ENCODE measurements at regions not wholly inside any gene's neighbourhood (a gene's known extent, or its start where the extent isn't known, plus 50 kb on each side); places are given as distances from the start of the nearest gene placed in this dataset.

DNA sequence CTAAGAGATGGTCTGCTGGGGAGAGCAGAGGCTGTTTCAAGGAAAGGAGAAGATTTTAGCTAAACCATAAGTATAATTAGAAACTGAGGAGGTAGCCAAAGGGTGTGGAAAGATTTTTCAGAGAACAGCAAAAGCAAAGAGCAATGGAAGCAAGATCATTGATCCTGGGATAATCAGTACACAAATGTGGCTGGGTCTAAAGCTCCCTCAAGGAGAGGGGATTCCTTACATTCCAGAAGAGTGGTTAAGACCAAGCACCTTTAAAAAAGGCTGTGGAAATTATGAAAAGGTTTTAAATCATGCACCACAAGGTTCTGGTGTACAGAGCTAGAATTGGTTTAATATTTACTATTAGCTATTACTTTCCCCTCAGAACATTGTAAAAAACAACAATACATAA is 246.0 kb upstream of the UBE2E3 start:
- no peak for DNase-seq

DNA sequence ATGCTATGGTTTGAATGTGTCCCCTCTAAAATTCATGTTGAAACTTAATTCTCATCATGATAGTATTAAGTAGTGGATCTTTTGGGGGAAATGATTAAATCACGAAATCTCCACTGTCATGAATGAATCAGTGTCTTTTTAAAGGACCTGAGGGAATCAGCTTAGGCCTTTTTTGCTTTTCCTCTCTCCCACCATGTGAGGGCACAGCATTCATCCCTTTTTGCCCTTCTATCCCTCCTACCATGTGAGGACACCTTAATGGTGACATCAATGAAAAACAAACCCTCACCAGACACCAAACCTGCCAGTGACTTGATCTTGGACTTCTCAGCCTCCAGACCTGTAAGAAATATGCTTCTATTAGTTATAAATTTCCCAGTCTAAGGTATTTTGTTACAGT is 247.1 kb upstream of the UBE2E3 start:
- no peak for DNase-seq

DNA sequence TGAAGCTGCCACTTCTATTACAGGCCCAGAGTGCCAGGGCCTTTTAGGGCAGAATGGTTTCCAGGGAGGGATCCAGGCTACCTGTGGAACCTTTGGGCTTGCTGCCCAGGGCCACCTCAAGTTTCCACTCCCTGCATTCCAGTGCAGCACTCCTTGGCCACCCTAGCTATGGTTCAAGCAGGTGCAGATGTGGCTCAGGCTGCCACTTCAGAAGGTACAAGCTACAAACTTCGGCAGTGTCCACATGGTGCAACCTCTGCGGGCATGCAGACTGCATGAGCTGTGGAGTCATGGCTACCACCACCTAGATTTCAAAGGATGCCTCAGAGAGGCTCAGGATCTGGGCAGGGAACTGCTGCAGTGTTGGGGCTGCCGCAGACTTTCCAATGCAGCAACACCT is 248.1 kb upstream of the UBE2E3 start:
- no peak for DNase-seq

DNA sequence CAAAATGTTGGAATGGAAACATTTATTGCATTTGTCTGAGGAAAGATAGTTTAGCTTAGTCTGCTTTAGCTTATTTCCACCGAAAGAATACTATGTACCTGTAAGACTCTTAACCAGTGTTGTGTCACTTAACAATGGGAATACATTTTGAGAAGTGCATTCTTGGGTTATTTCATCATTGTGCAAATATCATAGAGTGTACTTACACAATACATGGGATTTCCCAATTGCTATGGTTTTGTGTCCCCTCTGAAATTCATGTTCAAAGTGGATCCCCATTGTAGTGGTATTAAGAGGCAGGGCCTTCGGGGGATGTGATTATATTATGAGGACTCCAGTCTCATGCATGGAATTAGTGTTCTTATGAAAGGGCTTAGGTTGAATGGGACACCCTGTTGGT is 249.4 kb upstream of the UBE2E3 start:
- DNase-seq: peak; percentile 28

DNA sequence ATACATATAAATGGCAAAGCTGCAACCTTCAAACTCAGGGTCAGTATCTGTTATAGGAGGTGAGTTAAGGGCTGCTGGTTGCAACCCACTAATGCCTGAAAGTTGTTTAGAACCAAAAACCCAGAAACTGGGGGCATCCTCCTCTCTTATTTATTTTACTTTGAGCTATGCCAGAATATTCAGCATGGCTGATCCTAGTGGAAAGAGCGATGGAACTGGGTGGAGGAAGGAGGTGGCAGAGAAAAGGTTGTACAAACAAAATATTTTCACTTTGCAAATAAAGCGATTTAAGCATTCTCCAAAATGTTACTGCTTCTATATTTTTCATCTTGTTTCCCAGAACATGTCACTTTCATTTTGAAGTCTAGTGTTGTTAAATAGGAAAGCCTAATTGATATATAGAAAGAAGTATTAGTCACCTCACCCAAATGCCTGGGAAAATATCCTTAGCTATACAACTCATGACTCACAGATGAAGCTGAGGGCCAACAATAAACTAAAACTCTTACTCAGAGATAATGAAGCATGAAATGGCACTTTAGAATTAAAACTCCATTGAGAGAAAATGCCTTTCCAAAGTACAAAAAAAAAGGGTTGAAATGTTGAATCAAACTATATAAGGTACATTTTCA is 251.4 kb upstream of the UBE2E3 start:
- peak; percentile 94 for DNase-seq

DNA sequence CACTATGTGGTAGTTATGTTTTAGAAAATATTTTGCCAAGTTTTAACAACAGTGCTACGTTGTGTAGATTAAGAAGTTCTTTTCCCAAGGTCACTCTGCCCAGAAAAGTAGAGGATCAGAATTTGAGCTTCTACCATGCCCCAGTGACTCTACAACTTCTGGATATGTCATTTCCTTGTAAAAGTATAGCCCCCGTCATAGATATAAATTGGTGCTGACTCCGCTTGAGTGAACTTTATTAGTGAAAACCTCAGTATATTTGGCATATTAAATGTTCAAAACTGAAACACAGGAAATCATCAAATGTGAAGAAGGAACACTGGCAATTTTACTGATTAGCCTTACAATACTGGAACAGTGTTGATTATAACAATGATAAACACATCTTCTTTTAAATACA is 256.7 kb upstream of the UBE2E3 start:
- no peak for DNase-seq

DNA sequence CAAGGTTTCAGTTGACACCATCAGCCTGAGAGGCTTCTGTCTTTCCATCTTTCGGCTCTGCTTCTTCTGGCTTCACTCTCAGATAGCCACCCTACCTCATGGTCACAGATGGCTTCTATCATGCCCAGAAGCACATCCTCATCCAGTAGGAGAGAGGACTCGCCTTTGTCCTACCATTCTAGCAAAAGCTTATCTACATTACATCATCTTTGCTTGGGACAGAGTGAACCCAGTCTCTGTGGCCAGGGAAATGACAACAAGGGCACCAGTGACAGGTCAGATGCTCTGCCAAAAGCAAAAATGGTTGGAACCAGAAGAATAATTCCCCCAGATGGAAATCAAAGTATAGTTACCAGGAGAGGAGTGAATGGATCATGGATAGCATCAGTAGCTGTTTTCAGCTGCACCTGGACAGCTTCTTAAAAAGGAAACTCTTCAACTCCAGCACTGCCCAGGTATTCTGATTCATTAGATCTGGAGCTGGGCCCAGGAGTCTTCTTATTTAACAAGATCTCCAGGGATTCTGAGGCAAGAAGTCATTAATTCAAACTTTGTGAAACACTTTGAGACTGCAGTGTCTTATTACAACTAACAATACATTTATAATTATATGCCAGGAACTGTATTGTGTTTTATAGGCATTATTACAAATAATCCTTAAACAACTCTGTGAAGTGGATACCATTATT is 257.7 kb upstream of the UBE2E3 start:
- DNase-seq: peak; percentile 79

DNA sequence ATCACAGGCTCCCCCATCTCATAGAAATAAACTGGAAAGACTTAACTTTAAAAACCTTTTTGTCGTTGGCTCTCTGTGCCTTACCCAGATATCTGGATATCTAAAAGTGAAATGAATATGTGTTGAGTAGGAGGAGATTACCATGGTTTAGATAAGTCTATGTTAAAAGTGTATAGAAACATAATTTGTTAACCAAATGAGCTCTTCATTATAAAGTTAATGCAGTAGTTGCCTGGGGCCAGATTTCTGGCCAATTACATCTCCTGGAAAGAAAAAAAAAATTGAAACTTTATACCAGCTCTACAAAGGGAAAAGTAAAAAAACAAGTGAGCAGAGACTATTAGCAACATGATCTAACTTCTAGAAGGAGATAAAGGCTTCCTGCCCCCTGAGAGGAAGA is 259.6 kb upstream of the UBE2E3 start:
- DNase-seq: no peak

DNA sequence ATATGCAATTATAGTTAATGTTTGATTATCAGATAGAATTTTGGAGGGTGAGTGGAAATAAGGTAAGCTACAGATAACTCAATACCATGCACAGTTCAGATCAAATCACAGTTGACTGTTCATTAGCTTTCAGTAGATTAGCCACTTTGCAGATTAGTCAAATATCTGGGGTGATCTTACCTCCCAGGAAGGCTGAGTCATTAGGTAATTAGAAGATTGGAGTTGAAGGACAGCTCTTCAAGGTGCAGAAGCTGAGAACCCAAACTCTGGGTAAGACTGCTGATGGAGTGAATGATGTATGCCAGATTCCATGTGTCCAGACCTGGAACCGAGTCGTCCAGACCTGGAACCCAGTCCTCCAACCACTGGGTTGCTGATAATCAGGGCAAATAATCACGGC is 262.8 kb upstream of the UBE2E3 start:
- DNase-seq: no peak

DNA sequence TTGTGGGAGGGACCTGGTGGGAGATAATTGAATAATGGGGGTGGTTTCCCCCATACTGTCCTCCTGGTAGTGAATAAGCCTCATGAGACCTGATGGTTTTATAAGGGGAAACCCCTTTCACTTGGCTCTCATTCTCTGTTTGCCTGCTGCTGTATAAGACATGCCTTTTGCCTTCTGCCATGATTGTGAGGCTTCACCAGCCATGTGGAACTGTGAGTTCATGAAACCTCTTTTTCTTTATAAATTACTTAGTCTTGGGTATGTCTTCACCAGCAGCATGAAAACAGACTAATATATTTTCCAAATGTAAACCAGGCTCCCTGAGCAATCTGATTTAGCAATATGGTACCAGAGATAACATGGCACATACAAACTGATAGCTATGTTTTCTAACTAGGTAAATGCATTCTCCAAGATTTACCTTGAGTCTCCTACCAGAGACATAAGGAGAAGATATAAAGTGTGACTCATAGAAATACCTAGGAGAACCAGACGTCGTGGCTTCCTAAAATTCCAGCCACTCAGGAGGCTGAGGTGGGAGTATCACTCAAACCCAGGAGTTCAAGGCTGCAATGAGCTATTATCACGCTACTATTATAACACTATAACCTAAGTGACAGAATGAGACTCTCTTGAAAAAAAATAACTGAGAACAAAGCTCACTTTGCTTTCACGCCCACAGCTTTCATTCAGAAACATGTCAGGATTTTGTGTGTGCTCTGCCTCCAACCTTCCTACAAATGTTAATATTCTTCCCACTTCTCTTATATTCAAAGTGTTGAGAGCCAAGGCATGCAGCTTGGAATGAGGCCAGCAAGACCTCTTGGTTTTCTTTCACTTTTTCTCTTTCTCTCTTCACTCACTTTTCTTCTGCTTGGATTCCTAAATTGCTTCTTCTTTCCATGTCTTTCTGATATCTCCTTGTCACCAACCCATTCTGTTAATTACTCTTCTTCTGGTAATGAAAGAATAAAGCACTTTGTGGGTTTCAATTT is 263.9 kb upstream of the UBE2E3 start:
- DNase-seq: no peak

DNA sequence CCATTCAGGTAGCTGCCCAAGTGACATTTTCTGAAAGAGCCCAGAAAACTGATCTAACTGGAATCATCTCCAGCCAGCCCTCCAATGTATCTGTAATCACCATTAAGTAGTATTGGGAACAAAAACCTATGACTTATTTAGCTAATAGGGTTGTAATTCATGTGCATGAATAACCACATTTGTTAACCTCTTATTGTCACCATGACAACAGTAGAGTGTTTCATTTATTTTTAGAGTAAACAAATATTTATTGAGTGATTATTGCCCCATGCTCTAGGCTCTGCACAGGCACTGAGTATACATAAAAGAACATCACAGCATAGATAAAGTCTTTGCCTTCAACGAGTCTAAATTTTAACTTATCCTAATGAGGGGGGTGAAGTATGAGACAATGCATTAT is 265.4 kb upstream of the UBE2E3 start:
- DNase-seq: no peak

DNA sequence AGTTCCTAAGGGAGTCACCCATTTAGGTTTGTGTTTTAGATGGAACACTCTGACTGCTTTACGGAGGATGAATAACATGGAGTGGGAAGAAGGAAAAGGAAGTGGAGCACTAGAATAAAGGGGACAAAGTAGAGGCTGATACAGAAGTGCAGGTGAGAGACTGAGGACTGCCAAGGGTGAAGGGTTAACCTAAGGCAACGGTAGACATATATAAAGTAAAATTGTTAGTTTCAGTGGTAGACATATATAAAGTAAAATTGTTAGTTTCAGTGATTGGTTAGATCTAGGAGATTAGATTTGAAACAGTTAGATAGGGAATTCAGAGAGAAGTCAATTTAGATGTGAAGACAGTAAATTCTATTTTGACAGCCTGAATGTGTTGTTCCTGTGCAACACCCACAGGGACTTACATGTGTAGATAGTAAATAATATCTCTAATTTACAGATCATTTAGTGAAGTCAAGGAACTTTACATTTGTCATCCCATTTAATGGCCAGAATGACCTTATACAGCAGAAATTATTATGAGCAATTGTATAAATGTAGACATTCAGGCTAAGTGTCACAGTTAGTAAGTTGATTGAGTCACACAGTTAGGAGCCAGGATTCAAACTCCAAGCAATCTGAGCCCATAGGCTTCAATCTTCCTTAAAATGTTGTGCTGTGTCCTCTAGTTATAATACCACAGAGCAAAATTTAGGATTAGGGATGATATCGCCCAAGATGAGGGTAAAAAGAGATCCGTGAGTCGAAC is 270.8 kb upstream of the UBE2E3 start:
- DNase-seq: no peak

DNA sequence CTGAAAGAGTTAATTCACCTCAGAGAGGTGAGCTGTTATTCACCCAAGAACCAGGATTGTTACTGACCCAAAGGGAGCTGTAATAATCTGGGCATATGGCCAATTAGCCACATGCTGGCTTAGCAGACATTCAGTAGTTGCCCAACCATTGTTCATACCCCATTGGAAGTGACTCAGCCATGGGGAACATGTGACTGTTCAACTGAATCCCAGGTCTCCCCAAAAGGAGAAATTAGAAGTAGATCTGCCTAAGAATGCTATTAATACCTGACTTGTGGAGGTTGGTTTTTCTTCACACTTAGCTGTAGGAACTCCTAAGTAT is 272.6 kb upstream of the UBE2E3 start:
- peak; percentile 85 for DNase-seq

DNA sequence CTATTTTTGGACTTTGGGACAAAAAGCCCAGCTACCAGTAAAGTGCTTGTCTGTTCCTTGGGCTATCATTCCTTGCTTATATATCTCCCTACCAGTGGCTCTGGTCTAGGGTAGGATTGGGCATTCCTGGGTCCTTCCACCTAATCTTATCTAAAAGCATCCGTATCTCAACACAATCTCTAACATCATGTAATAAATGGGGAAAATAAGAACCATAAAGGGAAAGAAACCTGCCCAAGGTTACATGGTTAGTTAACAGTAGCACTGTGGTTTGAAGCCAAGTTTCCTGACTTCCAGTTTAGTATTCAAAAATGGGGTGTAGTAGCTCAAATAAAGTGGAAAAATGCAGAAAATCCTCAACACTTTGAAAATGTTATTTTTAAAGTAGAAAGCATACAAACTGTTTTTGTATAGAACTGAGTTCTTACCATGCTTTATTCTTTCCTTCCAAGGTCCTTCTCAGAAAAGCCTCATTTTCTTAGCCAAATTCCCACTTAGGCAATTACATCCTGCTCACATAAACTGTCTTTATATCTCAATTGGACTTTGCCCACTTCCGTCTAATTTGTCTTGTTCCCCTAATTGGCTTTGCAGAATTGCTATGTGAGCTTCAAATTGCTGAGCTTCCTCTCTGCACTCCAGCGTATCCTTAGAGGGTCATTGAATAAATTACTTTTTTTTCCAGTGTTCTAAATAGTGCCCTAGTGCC is 273.1 kb upstream of the UBE2E3 start:
- no peak for DNase-seq

DNA sequence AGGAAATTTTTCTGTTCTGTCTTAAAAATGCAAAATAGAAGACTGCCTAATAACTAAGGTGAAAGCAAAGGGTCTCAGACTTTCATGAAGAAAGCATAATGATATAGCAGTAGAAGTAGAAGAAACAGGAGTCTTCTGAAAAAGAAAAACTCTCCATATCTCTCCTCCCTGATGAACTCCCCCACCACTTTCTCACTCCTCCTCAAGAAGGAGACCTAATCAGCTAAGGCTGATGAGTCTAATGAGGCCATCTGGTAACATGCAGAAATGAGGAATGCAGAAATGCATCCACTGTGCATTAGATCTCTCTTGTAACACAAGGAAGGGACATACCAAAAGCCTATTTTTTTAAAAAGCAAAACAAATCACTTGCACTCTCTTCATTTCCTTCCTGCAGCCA is 273.7 kb upstream of the UBE2E3 start:
- DNase-seq: peak; percentile 25

DNA sequence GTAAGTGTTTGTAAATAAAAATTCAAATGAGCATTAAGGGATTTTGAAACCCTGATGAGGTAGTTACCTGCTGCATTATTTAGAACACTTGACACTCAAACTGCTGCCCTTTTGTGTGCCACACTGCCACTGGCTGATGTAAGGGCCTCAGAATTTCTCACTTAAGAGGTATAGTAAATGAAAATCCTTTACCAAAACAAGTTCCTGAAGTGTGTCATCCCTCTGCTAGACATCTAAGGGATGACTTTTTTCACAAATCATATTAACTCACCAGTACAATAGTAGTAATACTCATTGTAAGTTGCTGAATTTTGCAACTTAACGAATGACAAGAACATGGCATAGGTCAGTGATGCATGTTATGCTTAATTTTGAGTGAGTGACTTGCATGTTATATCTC is 274.9 kb upstream of the UBE2E3 start:
- peak; percentile 17 for DNase-seq

DNA sequence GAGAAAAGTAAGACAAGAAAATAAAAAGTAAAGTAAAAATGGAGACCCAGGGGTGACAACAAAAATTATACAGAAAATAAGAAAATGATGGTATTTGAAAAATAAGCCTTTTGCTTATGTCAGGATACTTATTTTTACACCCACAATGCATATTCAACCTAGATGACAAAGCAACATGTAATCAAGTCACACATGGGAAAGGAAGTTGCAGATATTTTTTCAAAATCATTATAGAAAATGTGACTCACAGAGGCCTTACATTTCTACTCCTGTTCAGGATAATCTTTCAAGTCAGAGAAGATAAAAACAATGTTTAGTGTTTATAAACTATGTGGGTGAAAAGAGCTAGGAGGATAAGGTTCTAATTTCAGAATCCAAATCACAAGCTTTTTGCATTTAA is 275.3 kb upstream of the UBE2E3 start:
- peak; percentile 52 for DNase-seq

DNA sequence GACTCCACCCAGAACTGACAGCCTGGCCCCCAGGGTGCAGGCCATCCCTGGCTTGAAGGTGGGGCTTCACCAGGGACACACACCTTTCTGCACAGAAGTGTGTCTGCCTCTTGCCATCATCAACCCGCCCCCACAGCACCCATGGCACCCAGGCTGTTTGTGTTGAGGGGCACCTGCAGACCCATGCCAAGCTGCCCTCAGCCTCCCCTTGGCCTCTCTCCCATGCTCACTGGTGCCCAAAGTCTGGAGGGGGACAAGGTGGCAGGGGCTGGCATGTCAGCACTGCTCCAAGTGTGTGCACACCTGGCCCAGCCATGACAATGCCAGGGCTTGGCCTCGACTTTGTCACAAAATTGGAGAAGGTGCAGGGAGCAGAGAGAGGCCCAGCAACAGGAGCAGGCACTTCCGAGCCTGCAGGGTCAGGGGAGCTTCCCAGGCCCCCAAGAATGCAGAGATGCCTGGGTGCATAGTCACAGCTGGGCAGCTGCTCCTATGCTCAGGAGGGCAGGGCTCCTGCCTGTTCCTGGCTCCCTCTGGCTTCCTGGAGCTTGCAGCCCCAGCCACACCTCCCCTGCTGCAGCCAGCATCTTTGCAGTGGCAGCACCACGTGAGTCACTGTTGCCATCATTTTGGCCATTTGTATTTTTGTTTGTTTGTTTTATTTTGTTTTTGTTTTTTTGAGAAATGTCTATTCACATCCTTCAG is 280.6 kb upstream of the UBE2E3 start:
- no peak for DNase-seq

DNA sequence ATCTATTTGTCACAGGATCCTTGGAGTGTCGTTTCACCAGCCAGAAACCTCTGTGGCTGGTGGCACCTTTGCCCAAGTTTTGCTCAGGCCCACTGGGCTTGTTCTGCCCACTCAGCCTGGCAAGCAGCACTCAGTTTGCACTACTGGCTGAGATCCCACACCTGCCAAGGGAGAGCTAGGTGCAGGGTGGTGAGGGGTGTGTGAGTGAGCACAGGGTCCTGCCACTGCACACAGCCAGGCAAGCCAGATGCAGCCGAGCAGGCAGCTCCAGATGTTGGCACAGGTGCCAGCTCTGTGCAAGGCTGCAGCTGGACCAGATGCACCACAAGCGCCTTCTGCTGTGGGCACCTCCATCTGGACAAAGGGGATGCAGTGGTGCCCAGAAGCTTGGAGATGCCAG is 281.7 kb upstream of the UBE2E3 start:
- DNase-seq: no peak

DNA sequence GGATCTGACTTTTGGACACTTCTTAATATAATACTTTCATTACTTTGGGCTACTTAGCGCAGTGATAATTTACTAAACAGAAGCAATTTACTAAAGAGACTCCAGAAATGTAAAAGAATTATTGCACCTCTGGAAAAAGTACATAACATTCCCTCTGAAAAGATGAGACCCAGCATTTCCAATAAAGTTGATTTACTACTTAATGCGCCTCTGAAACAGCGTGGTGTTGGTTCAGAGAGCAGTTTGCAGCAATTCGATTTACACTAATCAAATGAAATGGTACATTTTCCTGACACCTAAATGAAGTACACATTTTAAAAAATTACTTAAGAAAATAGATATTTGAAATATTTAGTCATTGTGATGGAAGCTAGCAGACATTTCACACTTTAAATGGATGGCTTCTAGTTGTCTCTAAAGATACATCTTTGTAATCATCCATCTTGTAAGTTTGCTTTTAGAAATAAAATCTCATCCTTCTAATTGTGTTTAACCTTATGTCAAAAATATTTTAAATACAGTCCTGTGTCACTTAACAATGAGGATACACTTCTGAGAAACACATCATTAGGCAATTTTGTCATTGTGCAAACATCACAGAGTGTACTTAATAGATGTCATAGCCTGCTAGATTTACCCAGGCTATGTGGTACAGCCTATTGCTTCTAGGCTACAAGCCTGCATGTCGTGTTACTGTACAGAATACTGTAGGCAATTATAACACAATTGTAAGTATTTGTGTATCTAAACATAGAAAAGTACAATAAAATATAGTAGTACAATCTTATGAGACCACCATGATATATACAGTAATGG is 284.6 kb upstream of the UBE2E3 start:
- no peak for DNase-seq
